GM19238 (cell line): ENCODE measurements at regions not wholly inside any gene's neighbourhood (a gene's known extent, or its start where the extent isn't known, plus 50 kb on each side); places are given as distances from the start of the nearest gene placed in this dataset.

ENCODE experiments used
- DNase-seq: peaks from one replicate; pipeline ENCODE4 v3.0.0; 2011; ENCODE audit warnings: low spot score; ENCODE audit not compliant: insufficient read length

- DNase-seq, result no peak
These were observed 159.5 kb upstream of the SHB start for GRCh38 chr9:38228331-38229103.

GRCh38 chr9:38227656-38228055 lies 158.6 kb upstream of the SHB start:
- DNase-seq, result no peak

DNA sequence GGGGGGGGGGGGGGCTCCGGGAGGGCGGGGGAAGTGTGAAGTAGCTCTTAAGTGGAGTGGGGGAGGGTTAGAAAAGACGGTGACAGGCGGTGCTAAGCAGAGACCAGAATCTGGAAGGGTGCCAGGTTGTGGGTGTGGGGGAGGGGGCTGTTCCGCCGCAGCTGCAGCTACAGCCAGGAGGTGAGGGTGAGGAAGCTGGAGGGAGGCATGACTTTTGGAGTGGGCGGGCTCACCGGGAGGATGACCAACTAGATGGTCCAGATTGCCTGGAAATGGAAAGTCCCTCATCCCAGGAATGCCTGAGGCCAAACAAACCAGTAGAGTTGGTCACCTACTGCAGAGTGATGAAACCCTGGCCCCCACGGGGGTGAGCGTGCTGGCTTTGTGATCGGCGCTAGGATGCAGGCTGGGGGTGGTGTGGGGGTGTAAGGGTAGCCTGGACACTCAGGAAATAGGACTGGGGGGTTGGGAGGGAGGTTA lies 158.1 kb upstream of the SHB start:
- DNase-seq, result peak; percentile 47

DNA sequence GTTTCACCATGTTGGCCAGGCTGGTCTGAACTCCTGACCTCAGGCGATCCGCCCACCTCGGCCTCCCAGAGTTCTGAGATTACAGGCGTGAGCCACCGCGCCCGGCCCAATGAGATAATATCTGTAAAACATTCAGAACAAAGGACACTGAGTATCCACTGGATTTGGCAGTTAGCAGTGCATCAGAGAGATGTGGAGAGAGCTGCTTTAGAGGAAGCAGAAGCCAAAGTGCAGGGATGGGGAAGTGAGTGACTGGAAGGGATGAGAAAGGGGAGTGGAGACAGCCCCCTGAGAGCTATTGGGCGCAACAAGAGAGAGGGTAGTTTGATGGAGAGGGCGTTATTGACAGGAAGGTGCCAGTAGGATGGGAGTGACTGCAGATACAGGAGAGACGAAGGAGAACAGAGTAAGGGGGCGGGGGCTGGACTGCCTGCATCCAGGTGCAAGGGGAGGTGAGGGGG lies 157.5 kb upstream of the SHB start:
- no peak for DNase-seq

DNA sequence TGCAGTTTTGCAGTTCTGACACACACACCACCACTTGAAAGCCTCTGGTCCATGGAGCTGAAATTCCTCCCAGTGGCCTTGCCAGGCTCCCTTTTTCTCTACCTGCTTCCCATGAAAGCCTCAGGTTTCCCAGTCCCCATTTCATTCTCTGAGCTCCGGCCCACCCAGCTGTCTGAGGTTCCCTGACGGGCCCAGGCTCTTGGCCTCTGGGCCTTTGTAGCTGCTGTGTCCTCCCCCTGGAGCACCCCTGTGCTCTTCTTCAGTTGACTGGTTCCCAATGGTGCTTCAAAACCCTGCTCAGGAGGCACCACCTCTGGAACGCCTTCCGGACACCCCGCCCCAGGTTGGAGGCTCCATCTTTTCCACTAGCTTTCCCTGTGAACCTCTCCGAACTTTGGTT lies 155.9 kb upstream of the SHB start:
- DNase-seq, result no peak

DNA sequence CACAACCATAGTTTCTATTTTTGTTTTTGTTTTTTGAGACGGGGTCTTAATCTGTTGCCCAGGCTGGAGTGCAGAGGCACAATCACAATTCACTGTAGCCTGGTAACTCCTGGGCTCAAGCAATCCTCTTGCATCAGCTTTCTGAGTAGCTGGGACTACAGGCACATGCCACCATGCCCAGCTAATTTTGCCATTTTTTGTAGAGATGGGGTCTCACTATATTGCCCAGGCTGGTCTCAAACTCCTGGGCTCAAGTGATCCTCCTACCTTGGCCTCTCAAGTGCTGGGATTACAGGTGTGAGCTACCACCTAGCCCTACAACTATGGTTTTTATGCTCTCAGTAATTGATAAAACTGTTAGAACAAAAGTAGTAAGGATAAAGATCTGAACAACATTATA lies 147.5 kb upstream of the SHB start:
- DNase-seq, result no peak

DNA sequence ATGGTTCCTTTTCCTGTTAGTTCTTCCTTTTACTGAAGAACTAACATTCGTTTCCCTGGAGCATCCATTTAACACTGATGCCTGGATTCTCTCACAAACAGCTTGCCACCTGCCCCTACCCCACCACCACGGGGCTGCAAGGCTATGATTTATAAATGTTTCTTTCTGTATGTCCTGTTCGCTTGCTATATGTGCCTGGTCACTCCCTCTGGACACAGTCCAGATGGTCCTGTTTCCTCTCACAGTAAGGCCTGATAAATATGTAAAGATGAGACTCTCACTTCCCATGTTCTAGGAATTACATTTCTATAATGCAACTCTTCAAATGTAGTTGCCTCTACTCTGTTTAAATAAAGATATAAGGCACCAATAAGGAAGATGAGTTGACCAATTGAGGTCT lies 146.4 kb upstream of the SHB start:
- no peak for DNase-seq

DNA sequence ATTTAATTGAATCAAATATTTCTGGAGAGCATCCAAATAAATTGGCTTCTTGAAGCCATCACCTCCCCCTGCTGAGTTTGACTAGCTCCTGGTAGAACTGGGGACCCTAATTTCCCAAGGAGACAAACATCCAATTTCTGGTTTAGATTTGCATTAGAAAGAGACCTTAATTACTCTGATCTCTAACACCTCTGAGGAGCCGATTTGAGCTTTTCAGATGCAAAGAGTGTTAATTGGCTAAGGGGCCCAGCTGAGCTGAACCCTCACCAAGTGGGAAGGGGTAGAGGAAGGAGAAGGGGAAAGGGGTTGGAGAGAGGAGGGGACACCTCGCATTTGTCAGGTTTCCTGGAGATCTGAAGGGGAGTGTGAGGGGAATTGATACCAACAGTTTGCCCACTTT lies 145.4 kb upstream of the SHB start:
- no peak for DNase-seq

GRCh38 chr9:38213631-38214299 lies 144.7 kb upstream of the SHB start:
- DNase-seq, result no peak

DNA sequence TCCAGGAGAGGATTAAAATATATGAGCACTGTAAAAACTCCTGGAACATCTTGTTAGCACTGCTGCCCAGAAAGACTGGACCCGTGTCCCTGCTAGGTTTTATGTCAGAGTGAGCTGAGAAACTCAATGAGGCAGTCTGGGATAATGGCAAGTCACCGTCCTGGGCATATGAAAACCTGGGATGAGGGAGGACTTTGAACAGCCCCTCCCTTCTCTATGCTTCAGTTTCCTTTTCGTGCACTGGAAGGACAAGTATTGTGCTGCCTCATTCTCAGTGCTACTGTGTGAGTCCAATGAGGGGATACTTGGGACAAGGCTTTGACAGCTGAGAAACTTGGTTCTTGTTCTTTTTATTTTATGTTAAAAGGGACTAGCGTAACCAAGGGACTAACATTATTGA lies 143.0 kb upstream of the SHB start:
- no peak for DNase-seq

DNA sequence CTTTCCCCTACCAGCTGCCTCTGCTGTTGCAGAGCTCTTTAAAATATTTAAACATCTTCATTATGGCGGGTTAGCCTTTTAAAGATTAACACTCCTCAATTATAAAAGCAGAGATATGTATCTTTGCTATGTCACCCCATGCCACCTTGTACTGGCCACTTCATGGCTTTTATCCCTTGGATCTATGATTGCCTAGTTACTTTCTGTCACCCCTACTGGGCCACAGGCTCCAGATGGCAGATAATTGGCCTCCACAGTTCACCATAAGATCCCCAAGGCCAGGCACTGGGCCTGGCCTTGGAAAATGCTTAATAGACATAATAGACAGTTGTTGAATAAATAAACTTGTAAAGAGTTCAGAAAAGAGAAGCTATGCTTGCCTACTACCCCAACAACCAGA lies 142.0 kb upstream of the SHB start:
- no peak for DNase-seq

GRCh38 chr9:38208206-38208901 lies 139.3 kb upstream of the SHB start:
- no peak for DNase-seq

GRCh38 chr9:38207247-38207778 lies 138.3 kb upstream of the SHB start:
- no peak for DNase-seq

GRCh38 chr9:38205279-38205678 lies 136.3 kb upstream of the SHB start:
- DNase-seq, result no peak

DNA sequence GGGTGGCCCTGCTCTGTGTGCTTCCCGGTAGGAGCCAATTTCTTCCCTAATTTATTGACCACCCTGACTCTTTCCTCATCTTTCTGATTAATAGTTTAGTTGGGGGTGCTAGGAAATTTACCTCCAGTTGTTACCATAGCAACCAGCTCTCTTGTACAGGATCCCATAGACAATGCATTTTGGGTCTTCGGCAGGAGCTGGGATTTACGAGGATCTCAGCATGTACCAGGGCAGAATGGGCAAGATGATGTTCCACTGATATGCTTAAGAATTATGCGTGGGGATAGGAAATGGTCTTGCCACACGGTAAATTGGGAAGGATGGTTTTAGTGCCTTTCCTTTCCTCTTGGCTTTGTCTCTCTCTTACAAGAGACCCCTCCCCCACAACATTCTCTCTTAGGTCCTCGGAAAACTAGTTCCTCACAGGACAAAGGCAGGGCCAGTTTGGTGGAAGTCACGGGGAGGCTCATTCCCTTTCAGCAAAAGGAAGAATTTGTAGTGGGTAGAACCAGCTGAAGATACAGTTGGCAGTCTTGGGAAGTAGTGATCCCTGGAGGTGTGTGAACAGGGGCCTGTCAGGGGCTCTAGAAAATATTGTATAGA lies 133.4 kb upstream of the SHB start:
- DNase-seq, result no peak

DNA sequence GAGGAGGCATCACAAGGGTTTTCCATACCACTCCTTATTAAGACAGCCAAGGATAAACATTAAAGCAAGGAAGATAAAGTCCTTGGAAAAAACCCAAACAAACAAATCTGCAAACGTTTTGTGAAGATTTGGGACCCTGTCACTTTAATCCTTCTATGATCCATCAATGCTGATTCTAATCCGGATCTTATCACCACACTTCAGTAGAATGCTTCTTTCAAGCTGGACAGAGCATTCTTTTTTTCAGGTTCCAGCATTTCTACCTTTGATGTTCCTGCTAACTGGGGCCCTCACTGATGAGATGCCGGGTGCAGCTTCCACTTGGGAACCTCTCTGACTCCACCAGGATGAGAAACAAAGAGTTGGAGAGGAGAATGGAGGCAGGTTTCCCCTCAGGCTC lies 132.8 kb upstream of the SHB start:
- DNase-seq, result no peak

- no peak for DNase-seq
These were observed 131.4 kb upstream of the SHB start for GRCh38 chr9:38200431-38200830.

DNA sequence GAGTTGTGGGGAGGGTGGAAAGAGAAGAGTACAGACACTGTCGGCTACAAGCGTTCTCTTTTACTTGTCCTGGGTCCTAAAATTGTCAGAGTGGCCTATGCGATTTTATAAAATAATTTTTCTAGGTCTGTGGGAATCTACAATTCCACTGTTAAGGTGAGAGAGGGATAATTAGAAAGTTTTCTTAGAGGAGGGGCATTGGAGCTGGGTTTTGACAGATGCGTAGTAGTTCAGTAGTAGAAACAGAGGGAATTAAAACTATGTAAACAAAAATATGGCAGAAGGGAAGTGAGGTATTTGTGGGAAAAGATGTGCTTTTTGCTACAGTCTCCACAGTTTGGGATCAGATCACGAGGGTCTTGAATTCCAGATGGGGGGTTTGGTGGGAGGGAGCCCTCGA lies 129.1 kb upstream of the SHB start:
- DNase-seq, result no peak

DNA sequence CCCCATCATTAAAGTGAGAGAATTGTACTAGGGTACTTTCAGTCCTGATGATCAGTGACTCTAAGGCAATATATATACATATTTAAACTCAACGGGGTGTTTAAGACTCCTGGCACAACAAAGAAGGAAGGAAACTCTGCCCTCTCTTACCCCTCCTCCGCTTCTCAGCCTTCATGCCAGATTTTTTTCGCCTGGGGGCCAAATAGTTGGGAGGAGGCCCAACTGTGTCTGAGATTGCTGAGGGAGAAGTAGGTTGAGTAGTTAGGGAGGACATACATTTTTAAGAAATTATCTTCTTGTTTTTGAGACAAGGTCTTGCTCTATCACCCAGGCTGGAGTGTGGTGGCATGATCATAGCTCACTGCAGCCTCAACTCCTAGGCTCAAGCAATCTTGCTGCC lies 127.7 kb upstream of the SHB start:
- DNase-seq, result no peak

- no peak for DNase-seq
These were observed 126.7 kb upstream of the SHB start for GRCh38 chr9:38195737-38196161.

- DNase-seq, result no peak
These were observed 125.8 kb upstream of the SHB start for GRCh38 chr9:38194870-38195269.
